ENCODE measurements at regions not wholly inside any gene's neighbourhood (a gene's known extent, or its start where the extent isn't known, plus 50 kb on each side); places are given as distances from the start of the nearest gene placed in this dataset.

DNA sequence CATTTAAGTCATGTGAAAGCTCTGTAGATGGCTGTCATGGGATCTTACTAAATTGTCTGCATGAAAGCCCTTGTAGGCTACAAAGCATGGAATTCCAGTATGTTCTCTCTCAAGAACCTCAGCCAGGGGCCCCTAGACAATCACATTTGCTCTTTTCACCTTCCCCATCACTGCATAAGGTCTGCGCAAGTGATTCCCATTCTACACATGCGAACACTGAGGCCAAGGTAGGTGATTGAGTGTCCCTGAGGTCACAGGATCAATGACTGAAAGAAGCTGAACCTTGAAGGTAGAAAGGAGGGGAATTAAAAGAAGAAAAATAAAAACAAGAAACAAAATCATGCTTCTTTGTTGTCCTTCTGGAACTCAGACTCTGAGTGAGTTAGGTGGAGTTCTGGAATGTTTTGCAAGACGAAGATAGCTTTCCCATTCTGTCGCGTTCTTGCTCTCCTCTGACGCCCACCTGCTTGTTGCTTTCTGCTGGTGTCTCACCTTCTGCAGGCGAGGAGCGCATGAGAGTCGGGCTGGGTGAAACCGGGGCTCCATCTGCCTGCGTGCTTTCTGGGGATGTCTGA is 79.9 kb downstream of the SPRING1 start:
- H3K9ac ChIP-seq (ENCODE audit: low read length in 3 of 3) = no peak overlapping the region
- H3K4me3 ChIP-seq (ENCODE audit: low read length in 3 of 3) = peak overlapping the region in 1 of 3 donors; percentile 30

DNA sequence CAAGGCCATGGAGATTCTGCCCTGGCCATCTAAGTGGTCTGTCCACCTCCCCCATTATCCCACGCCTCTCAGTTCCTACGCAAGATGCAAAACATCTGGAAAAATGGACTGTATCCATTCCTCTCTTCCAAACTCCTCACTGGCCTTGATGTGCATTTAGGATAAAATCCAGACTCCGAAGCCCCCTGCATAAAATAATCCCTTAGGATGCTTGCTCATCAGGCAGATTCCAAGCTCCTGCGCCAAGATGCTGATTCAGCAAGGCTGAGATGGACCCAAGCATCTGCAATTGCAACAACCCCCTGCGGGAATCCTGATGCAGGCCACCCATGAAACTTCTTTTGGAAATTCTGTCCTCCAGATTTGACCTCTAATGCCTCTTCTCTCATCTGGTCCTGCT is 81.6 kb downstream of the SPRING1 start:
- Histone ChIP-seq H3K36me3 (ENCODE audit: control insufficient read depth in 2 of 3, insufficient read depth in 3 of 3, low read length in 3 of 3) (no peaks in the 10 kb centered on the region), H3K4me1 (ENCODE audit: control insufficient read depth in 2 of 3, insufficient read depth in 2 of 3, low read depth in 1 of 3, low read length in 3 of 3) (no peaks in the 10 kb centered on the region), H3K27me3 (ENCODE audit: control insufficient read depth, insufficient read depth, low read length) (no peaks in the 10 kb centered on the region), H3K4me3 (ENCODE audit: low read length in 3 of 3) (no peak overlapping the region), H3K9me3 (ENCODE audit: control insufficient read depth in 2 of 3, insufficient read depth in 1 of 3, low read length in 3 of 3) (no peaks in the 10 kb centered on the region), H3K9ac (ENCODE audit: low read length in 3 of 3) (no peak overlapping the region), H3K27ac (ENCODE audit: low read depth in 2 of 2, low read length in 2 of 2) (no peak overlapping the region)
- intact Hi-C loops (cut with DNase I) = no loop called here
- FAIRE-seq (no peak), DNase-seq (no peak)
- TF ChIP-seq, protein P1, sequence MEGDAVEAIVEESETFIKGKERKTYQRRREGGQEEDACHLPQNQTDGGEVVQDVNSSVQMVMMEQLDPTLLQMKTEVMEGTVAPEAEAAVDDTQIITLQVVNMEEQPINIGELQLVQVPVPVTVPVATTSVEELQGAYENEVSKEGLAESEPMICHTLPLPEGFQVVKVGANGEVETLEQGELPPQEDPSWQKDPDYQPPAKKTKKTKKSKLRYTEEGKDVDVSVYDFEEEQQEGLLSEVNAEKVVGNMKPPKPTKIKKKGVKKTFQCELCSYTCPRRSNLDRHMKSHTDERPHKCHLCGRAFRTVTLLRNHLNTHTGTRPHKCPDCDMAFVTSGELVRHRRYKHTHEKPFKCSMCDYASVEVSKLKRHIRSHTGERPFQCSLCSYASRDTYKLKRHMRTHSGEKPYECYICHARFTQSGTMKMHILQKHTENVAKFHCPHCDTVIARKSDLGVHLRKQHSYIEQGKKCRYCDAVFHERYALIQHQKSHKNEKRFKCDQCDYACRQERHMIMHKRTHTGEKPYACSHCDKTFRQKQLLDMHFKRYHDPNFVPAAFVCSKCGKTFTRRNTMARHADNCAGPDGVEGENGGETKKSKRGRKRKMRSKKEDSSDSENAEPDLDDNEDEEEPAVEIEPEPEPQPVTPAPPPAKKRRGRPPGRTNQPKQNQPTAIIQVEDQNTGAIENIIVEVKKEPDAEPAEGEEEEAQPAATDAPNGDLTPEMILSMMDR (IDR thresholded peaks at IDR 0.05; ENCODE audit: borderline replicate concordance, extremely low read depth, insufficient read depth) = no peak

More for the DNA sequence above, 79.9 kb downstream of the SPRING1 start:
- TF ChIP-seq, protein P1 (IDR thresholded peaks at IDR 0.05; ENCODE audit: borderline replicate concordance, extremely low read depth, insufficient read depth) = no peak
- peaks cover 0 to 4% (median 0%) of the 10 kb centered on the region in 3 donors for H3K4me1 ChIP-seq (ENCODE audit: control insufficient read depth in 2 of 3, insufficient read depth in 2 of 3, low read depth in 1 of 3, low read length in 3 of 3)
- H3K36me3 ChIP-seq (ENCODE audit: control insufficient read depth in 2 of 3, insufficient read depth in 3 of 3, low read length in 3 of 3) = no peaks in the 10 kb centered on the region
- no peaks in the 10 kb centered on the region for H3K9me3 ChIP-seq (ENCODE audit: control insufficient read depth in 2 of 3, insufficient read depth in 1 of 3, low read length in 3 of 3)
- DNase-seq = no peak
- H3K27me3 ChIP-seq (ENCODE audit: control insufficient read depth, insufficient read depth, low read length) = no peaks in the 10 kb centered on the region
- intact Hi-C loops (cut with DNase I) = no loop called here
- FAIRE-seq = no peak
- H3K27ac ChIP-seq (ENCODE audit: low read depth in 2 of 2, low read length in 2 of 2) = peak overlapping the region in 1 of 2 donors; percentile 3

DNA sequence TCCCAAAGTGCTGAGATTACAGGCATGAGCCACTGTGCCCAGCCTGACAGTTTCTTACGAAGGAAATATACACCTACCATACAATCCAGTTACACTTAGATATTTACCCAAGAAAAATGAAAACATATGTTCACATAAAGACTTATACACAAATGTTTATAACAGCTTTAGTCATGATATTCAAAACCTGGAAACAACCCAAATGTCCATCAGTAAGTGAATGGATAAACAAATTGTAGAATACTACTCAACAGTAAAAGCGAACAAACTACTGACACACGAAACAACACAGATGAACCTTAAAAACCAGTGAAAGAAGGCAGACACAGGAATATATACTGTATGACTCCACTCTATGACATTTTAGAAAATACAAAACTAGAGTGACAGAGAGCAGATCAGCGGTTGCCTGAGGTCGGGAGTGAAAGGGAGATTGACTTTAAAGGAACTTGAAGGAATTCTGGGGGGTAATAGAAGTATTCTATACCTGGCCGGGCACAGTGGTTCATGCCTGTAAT is 83.6 kb downstream of the SPRING1 start:
- FAIRE-seq (no peak), DNase-seq (no peak)
- Histone ChIP-seq H3K9ac (ENCODE audit: low read length in 3 of 3) (no peak overlapping the region), H3K27ac (ENCODE audit: low read depth in 2 of 2, low read length in 2 of 2) (no peak overlapping the region), H3K36me3 (ENCODE audit: control insufficient read depth in 2 of 3, insufficient read depth in 3 of 3, low read length in 3 of 3) (no peaks in the 10 kb centered on the region), H3K4me3 (ENCODE audit: low read length in 3 of 3) (no peak overlapping the region), H3K27me3 (ENCODE audit: control insufficient read depth, insufficient read depth, low read length) (no peaks in the 10 kb centered on the region), H3K4me1 (ENCODE audit: control insufficient read depth in 2 of 3, insufficient read depth in 2 of 3, low read depth in 1 of 3, low read length in 3 of 3) (no peaks in the 10 kb centered on the region), H3K9me3 (ENCODE audit: control insufficient read depth in 2 of 3, insufficient read depth in 1 of 3, low read length in 3 of 3) (no peaks in the 10 kb centered on the region)
- TF ChIP-seq, protein P1 (IDR thresholded peaks at IDR 0.05; ENCODE audit: borderline replicate concordance, extremely low read depth, insufficient read depth) = no peak
- intact Hi-C loops (cut with DNase I) = no loop called here

DNA sequence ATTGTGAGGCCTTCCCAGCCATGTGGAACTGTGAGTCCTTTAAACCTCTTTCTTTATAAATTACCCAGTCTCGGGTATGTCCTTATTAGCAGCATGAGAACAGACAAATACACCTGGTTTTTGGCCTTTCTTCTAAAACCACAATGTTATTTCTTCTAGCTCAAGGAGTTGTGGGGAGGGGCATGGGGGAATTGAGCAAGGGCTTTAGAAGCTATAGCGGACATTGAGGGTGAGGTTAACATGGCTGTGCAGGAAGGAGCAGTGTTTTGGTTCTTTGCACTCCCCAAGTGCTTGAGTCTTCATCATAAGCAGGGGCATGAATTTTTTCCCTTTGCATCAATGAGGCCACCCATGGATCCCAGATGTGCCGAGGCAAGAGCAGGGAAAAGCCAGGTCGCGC is 86.8 kb downstream of the SPRING1 start:
- Histone ChIP-seq H3K27me3 (ENCODE audit: control insufficient read depth, insufficient read depth, low read length) (no peaks in the 10 kb centered on the region), H3K4me1 (ENCODE audit: control insufficient read depth in 2 of 3, insufficient read depth in 2 of 3, low read depth in 1 of 3, low read length in 3 of 3) (no peaks in the 10 kb centered on the region), H3K9ac (ENCODE audit: low read length in 3 of 3) (no peak overlapping the region), H3K27ac (ENCODE audit: low read depth in 2 of 2, low read length in 2 of 2) (no peak overlapping the region), H3K9me3 (ENCODE audit: control insufficient read depth in 2 of 3, insufficient read depth in 1 of 3, low read length in 3 of 3) (no peaks in the 10 kb centered on the region), H3K36me3 (ENCODE audit: control insufficient read depth in 2 of 3, insufficient read depth in 3 of 3, low read length in 3 of 3) (no peaks in the 10 kb centered on the region), H3K4me3 (ENCODE audit: low read length in 3 of 3) (no peak overlapping the region)
- FAIRE-seq (no peak), DNase-seq (no peak)
- intact Hi-C loops (cut with DNase I) = no loop called here
- TF ChIP-seq, protein P1 (IDR thresholded peaks at IDR 0.05; ENCODE audit: borderline replicate concordance, extremely low read depth, insufficient read depth) = no peak

All from kidney (tissue), 13 donors.